CD4-positive, alpha-beta memory T cell (primary cell): ENCODE measurements at regions not wholly inside any gene's neighbourhood (a gene's known extent, or its start where the extent isn't known, plus 50 kb on each side); places are given as distances from the start of the nearest gene placed in this dataset.
"Not testable (repeated sequence)": the region's sequence is repeated elsewhere in the genome, so short reads cannot be mapped to it uniquely, and the experiment has no call there.

Experiments used
- CTCF ChIA-PET: fragments of 350-600 bp; sonication (Branson Sonifier 250); formaldehyde crosslinking; loops from one replicate; lab custom pipeline; 2021; ENCODE audit warnings: inconsistent platforms; ENCODE audit not compliant: partially characterized antibody; lab: Charles Lee
- POLR2A ChIA-PET: fragments of 350-600 bp; sonication (Branson Sonifier 250); formaldehyde crosslinking; loops from one replicate; lab custom pipeline; 2021; ENCODE audit not compliant: partially characterized antibody; lab: Charles Lee
- DNase-seq, 5 donors: peaks; one replicate each; pipeline versions ENCODE4 v3.0.0 to v3.0.0-alpha.2; 2020 to 2022; ENCODE audit warnings: mixed read lengths in 1 of 5
- H3K27ac ChIP-seq: one replicate; pipeline ENCODE4 v1.7.0; 2013; ENCODE audit warnings: low read depth, low read length
- H3K27me3 ChIP-seq: 2 replicates; pipeline ENCODE4 v1.7.0; 2013; ENCODE audit warnings: mild to moderate bottlenecking, low read length, moderate library complexity; ENCODE audit not compliant: insufficient read depth
- H3K36me3 ChIP-seq: 2 replicates; pipeline ENCODE4 v1.7.0; 2013; ENCODE audit warnings: mild to moderate bottlenecking, low read length, moderate library complexity; ENCODE audit not compliant: insufficient read depth
- H3K4me1 ChIP-seq: 2 replicates; pipeline ENCODE4 v1.7.0; 2013; ENCODE audit warnings: mild to moderate bottlenecking, low read length, moderate library complexity; ENCODE audit not compliant: insufficient read depth
- H3K4me3 ChIP-seq, 2 donors: one replicate each; pipeline ENCODE4 v1.7.0; 2013; ENCODE audit warnings: low read length in 2 of 2, mild to moderate bottlenecking in 1 of 2
- H3K9me3 ChIP-seq, 2 donors: one replicate each; pipeline ENCODE4 v1.7.0; 2013; ENCODE audit warnings: low read length in 2 of 2, control low read depth in 1 of 2; ENCODE audit not compliant: control insufficient read depth in 1 of 2
- H3K27ac Mint-ChIP-seq, 7 donors: one replicate each; pipeline ENCODE4 v1.8.0; 2020 to 2021; ENCODE audit warnings: mixed read lengths in 7 of 7, mild to moderate bottlenecking in 6 of 7, inconsistent platforms in 3 of 7, moderate library complexity in 3 of 7
- H3K27me3 Mint-ChIP-seq, 2 donors: one replicate each; pipeline ENCODE4 v1.8.0; 2020 to 2021; ENCODE audit warnings: mixed read lengths in 2 of 2
- H3K36me3 Mint-ChIP-seq, 2 donors: one replicate each; pipeline ENCODE4 v1.8.0; 2020 to 2021; ENCODE audit warnings: mixed read lengths in 2 of 2, inconsistent platforms in 1 of 2, mild to moderate bottlenecking in 1 of 2
- H3K4me1 Mint-ChIP-seq, 4 donors: one replicate each; pipeline ENCODE4 v1.8.0; 2020 to 2021; ENCODE audit warnings: mixed read lengths in 4 of 4, mild to moderate bottlenecking in 1 of 4
- H3K4me3 Mint-ChIP-seq, 8 donors: one replicate each; pipeline ENCODE4 v1.8.0; 2020 to 2021; ENCODE audit warnings: mixed read lengths in 8 of 8, mild to moderate bottlenecking in 7 of 8, moderate library complexity in 6 of 8, inconsistent platforms in 3 of 8
- H3K9me3 Mint-ChIP-seq, 8 donors: one replicate each; pipeline ENCODE4 v1.8.0; 2020 to 2021; ENCODE audit warnings: mixed read lengths in 8 of 8, mild to moderate bottlenecking in 5 of 8, inconsistent platforms in 3 of 8, moderate library complexity in 1 of 8
- intact Hi-C: fragments of 100-400 bp; cut with micrococcal nuclease; formaldehyde crosslinking; loops from one replicate; pipeline ENCODE4 v1.15.1; 2023

- no peak overlapping the region for H3K27ac ChIP-seq
- peak in 1 of 5 donors; percentile 15 for DNase-seq
- Mint-ChIP-seq H3K36me3 (no peaks in the 10 kb centered on the region), H3K4me3 (no peak overlapping the region), H3K9me3 (no peaks in the 10 kb centered on the region), H3K27me3 (no peaks in the 10 kb centered on the region), H3K4me1 (no peaks in the 10 kb centered on the region), H3K27ac (peak overlapping the region in 1 of 7 donors; percentile 61)
- ChIA-PET POLR2A (interaction anchor here (0.7 to 1.6 kb wide), 3 partner anchors 14 to 28 kb away, joined by 3 to 4 read pairs (median 3); no protein-coding TSS in a partner anchor), CTCF (interaction anchor here (1.0 to 3.0 kb wide), 7 partner anchors 16 to 87 kb away, joined by 3 to 14 read pairs (median 7); no protein-coding TSS in a partner anchor)
- H3K27me3 ChIP-seq: no peaks in the 10 kb centered on the region
- no peaks in the 10 kb centered on the region for H3K36me3 ChIP-seq
- no peaks in the 10 kb centered on the region for H3K9me3 ChIP-seq
- intact Hi-C loops: no loop called here
- H3K4me1 ChIP-seq: no peaks in the 10 kb centered on the region
- H3K4me3 ChIP-seq: no peak overlapping the region
Measured at GRCh38 chr16:85528528-85529387, 84.4 kb upstream of the GSE1 start.

GRCh38 chr16:85529489-85530369, 83.4 kb upstream of the GSE1 start:
- Histone ChIP-seq H3K9me3 (no peaks in the 10 kb centered on the region), H3K36me3 (no peaks in the 10 kb centered on the region), H3K27me3 (no peaks in the 10 kb centered on the region), H3K4me3 (no peak overlapping the region), H3K27ac (no peak overlapping the region), H3K4me1 (no peaks in the 10 kb centered on the region)
- ChIA-PET CTCF (interaction anchor here (1.4 to 3.0 kb wide), 5 partner anchors 22 to 86 kb away, joined by 6 to 14 read pairs (median 10); no protein-coding TSS in a partner anchor), POLR2A (interaction anchor here (1.2 to 1.6 kb wide), 2 partner anchors 25 to 27 kb away, joined by 3 to 4 read pairs; no protein-coding TSS in a partner anchor)
- no peak for DNase-seq
- Mint-ChIP-seq H3K9me3 (no peaks in the 10 kb centered on the region), H3K4me3 (no peak overlapping the region), H3K27me3 (no peaks in the 10 kb centered on the region), H3K4me1 (no peaks in the 10 kb centered on the region), H3K36me3 (no peaks in the 10 kb centered on the region), H3K27ac (no peak overlapping the region)
- intact Hi-C loops: no loop called here

DNA sequence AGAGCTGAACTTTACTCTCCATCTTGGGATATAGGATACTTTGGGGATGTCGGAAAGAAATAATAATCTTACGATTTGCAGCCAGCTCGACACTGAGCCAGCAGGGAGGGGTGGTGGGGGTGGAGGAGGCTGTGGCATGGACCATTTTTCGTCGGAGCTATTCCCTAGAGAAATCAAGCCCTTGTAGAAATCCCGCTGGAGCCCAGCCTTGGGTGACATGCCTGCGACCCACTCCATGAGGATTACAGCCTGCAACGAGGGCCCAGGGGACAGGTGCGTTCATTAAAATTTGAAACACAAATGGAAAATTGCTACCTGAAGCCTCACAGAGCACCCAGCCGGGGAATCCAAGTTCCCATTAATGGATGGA, 82.8 kb upstream of the GSE1 start:
- H3K27me3 Mint-ChIP-seq: no peaks in the 10 kb centered on the region
- H3K4me3 Mint-ChIP-seq: no peak overlapping the region
- Histone ChIP-seq H3K9me3 (no peaks in the 10 kb centered on the region), H3K4me3 (no peak overlapping the region), H3K4me1 (no peaks in the 10 kb centered on the region), H3K27ac (no peak overlapping the region), H3K27me3 (no peaks in the 10 kb centered on the region), H3K36me3 (no peaks in the 10 kb centered on the region)
- no peaks in the 10 kb centered on the region for H3K36me3 Mint-ChIP-seq
- ChIA-PET CTCF (interaction anchor here (1.4 to 3.0 kb wide), 5 partner anchors 22 to 86 kb away, joined by 6 to 14 read pairs (median 10); no protein-coding TSS in a partner anchor), POLR2A (interaction anchor here (1.6 kb wide), 1 partner anchor 27 kb away, joined by 4 read pairs; no protein-coding TSS in a partner anchor)
- no peaks in the 10 kb centered on the region for H3K4me1 Mint-ChIP-seq
- H3K27ac Mint-ChIP-seq: no peak overlapping the region
- intact Hi-C loops: no loop called here
- no peaks in the 10 kb centered on the region for H3K9me3 Mint-ChIP-seq
- DNase-seq: no peak

DNA sequence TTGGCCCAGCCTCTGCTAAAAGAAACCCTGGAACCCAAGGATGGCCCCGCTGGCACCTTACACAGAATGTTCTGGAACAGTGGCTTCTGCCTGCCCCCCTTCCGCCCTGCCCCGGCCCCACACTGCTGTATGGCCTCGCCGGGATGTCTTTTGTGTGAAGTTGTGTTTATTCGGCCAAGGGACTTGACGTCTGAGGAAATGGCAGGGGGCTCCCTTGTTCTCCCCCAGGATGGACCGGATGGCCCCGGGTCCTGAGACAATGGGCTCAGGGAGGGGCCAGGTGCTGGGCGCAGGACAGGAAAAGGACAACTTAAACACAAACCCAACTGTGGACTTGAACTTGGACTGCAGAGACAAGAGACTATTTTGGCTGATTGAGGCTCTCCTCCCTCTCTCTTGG, 81.6 kb upstream of the GSE1 start:
- DNase-seq: no peak
- no peaks in the 10 kb centered on the region for H3K9me3 ChIP-seq
- intact Hi-C loops: no loop called here
- H3K27me3 Mint-ChIP-seq: no peaks in the 10 kb centered on the region
- no peaks in the 10 kb centered on the region for H3K9me3 Mint-ChIP-seq
- ChIA-PET POLR2A (no interaction called here), CTCF (no interaction called here)
- H3K4me3 ChIP-seq: no peak overlapping the region
- no peaks in the 10 kb centered on the region for H3K36me3 Mint-ChIP-seq
- no peaks in the 10 kb centered on the region for H3K36me3 ChIP-seq
- H3K27ac Mint-ChIP-seq: peak overlapping the region in 1 of 7 donors; percentile 9
- H3K4me3 Mint-ChIP-seq: no peak overlapping the region
- peaks cover 0 to 8% (median 1%) of the 10 kb centered on the region in 4 donors for H3K4me1 Mint-ChIP-seq
- no peak overlapping the region for H3K27ac ChIP-seq
- H3K4me1 ChIP-seq: no peaks in the 10 kb centered on the region
- no peaks in the 10 kb centered on the region for H3K27me3 ChIP-seq

- DNase-seq: no peak
- H3K4me1 ChIP-seq: no peaks in the 10 kb centered on the region
- Mint-ChIP-seq H3K9me3 (no peaks in the 10 kb centered on the region), H3K27ac (no peak overlapping the region), H3K4me1 (peaks cover 0 to 8% (median 1%) of the 10 kb centered on the region in 4 donors), H3K36me3 (no peaks in the 10 kb centered on the region), H3K27me3 (no peaks in the 10 kb centered on the region), H3K4me3 (no peak overlapping the region)
- POLR2A ChIA-PET: no interaction called here
- CTCF ChIA-PET: no interaction called here
- no peaks in the 10 kb centered on the region for H3K36me3 ChIP-seq
- intact Hi-C loops: no loop called here
- H3K4me3 ChIP-seq: no peak overlapping the region
- no peaks in the 10 kb centered on the region for H3K9me3 ChIP-seq
- H3K27me3 ChIP-seq: no peaks in the 10 kb centered on the region
- H3K27ac ChIP-seq: no peak overlapping the region
Measured at GRCh38 chr16:85532147-85532546, 81.0 kb upstream of the GSE1 start.

DNA sequence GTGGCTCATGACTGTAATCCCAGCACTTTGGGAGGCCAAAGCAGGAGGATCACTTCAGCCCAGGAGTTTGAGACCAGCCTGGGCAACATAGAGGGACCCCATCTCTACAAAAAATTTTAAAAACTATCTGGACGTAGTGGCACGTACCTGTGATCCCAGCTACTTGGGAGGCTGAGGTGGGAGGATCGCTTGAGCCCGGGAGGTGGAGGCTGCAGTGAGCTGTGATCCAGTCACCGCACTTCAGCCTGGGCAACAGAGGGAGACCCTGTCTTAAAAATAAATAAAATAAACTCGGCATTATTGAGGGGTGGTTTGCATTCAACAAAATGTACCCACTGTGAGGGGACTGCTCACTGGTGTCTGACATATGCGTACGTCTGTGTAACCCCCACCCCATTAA, 79.5 kb upstream of the GSE1 start:
- H3K9me3 Mint-ChIP-seq, CTCF ChIA-PET, H3K27ac Mint-ChIP-seq, H3K4me3 ChIP-seq, H3K9me3 ChIP-seq, DNase-seq, H3K36me3 Mint-ChIP-seq, H3K4me3 Mint-ChIP-seq, H3K4me1 ChIP-seq, H3K4me1 Mint-ChIP-seq, POLR2A ChIA-PET, H3K27me3 Mint-ChIP-seq, H3K27me3 ChIP-seq, H3K27ac ChIP-seq, H3K36me3 ChIP-seq, intact Hi-C loops: not testable (repeated sequence)
